HepG2 (cell line): ENCODE measurements at regions not wholly inside any gene's neighbourhood (a gene's known extent, or its start where the extent isn't known, plus 50 kb on each side); places are given as distances from the start of the nearest gene placed in this dataset.

ENCODE experiments used
- ATAC-seq: fragments of 200-7000 bp; cut with Tn5 transposase; 3 replicates; pipeline ENCODE4 v1.9.1; 2020; ENCODE audit warnings: mild to moderate bottlenecking, moderate library complexity
- BruUV-seq: library from RNA; stranded (reverse); fragments of 400-500 nt; replicated peaks from 2 replicates; lab custom pipeline; 2021; lab: Mats Ljungman, UMichigan
- CTCF ChIA-PET: fragments of 300-600 bp; formaldehyde crosslinking; extraction: SDS; loops from one replicate; lab custom pipeline; 2021; ENCODE audit warnings: low total read pairs, inconsistent platforms, low intra/inter-chr PET ratio; lab: Yijun Ruan, JAX
- POLR2A ChIA-PET: fragments of 350-600 bp; sonication (Branson Sonifier 250); formaldehyde crosslinking; loops from one replicate; lab custom pipeline; 2020; ENCODE audit warnings: antibody characterized with exemption, inconsistent platforms; lab: Yijun Ruan, JAX
- DNase-seq: peaks from one replicate; pipeline ENCODE4 v3.0.0-alpha.2; 2015; ENCODE audit warnings: low spot score
- FAIRE-seq: peaks from 3 replicates; lab custom pipeline; 2011; peaks lifted over from hg19 to GRCh38; lab: Jason Lieb, UNC
- H2AFZ ChIP-seq: one replicate; pipeline ENCODE4 v1.6.1; 2011; ENCODE audit warnings: low read length, inconsistent platforms
- H3K27ac ChIP-seq: fragments of 300-600 bp; 3 replicates; pipeline ENCODE4 v1.8.0; 2011; ENCODE audit warnings: mixed run types, mild to moderate bottlenecking, mixed read lengths, low read length, inconsistent platforms; ENCODE audit not compliant: insufficient read depth; ENCODE audit errors: extremely low read length
- H3K27me3 ChIP-seq, 2 experiments: fragments of 200-600 bp in 1 of 2; 2 replicates in 1 of 2; 3 replicates in 1 of 2; pipeline versions ENCODE4 v1.6.0 to v1.8.0; 2011; ENCODE audit warnings: low read length in 2 of 2, mild to moderate bottlenecking in 2 of 2, moderate library complexity in 2 of 2, inconsistent platforms in 1 of 2; ENCODE audit not compliant: insufficient read depth in 2 of 2, control insufficient read depth in 1 of 2
- H3K36me3 ChIP-seq, 2 experiments: fragments of 200-600 bp in 1 of 2; replicated peaks in 1 of 2; 2 replicates in 1 of 2; 3 replicates in 1 of 2; pipeline versions ENCODE4 v1.5.1 to v1.8.0; 2011; ENCODE audit warnings: low read length in 2 of 2, inconsistent platforms in 1 of 2; ENCODE audit not compliant: insufficient read depth in 2 of 2, control insufficient read depth in 1 of 2
- H3K4me1 ChIP-seq: 2 replicates; pipeline ENCODE4 v1.5.1; 2012; ENCODE audit warnings: low read length, inconsistent platforms; ENCODE audit not compliant: insufficient read depth
- H3K4me2 ChIP-seq: 2 replicates; pipeline ENCODE4 v1.6.0; 2011; ENCODE audit warnings: low read depth, low read length, inconsistent platforms
- H3K4me3 ChIP-seq, 3 experiments: fragments of 200-600 bp in 1 of 3; sonication (generic), shearing (Covaris generic) in 1 of 3; replicated peaks in 1 of 3; 2 replicates each; pipeline ENCODE4 v1.5.1; 2011 to 2016; ENCODE audit warnings: low read length in 3 of 3, inconsistent platforms in 2 of 3, low read depth in 2 of 3, mild to moderate bottlenecking in 2 of 3, control low read depth in 1 of 3, mixed read lengths in 1 of 3; ENCODE audit not compliant: insufficient read depth in 1 of 3
- H3K79me2 ChIP-seq: one replicate; pipeline ENCODE4 v1.6.1; 2011; ENCODE audit warnings: low read length, inconsistent platforms; ENCODE audit not compliant: insufficient read depth
- H3K9ac ChIP-seq: 2 replicates; pipeline ENCODE4 v1.6.0; 2011; ENCODE audit warnings: mild to moderate bottlenecking, low read depth, low read length, inconsistent platforms; ENCODE audit not compliant: insufficient read depth
- H3K9me3 ChIP-seq: 2 replicates; pipeline ENCODE4 v1.5.1; 2012; ENCODE audit warnings: mild to moderate bottlenecking, low read length
- H4K20me1 ChIP-seq: 2 replicates; pipeline ENCODE4 v1.6.0; 2011; ENCODE audit warnings: inconsistent platforms, mild to moderate bottlenecking, low read length, moderate library complexity; ENCODE audit not compliant: insufficient read depth
- ADNP ChIP-seq: sonication (generic); formaldehyde crosslinking; IDR thresholded peaks from 2 replicates; pipeline ENCODE4 v1.4.0; 2020; ENCODE audit warnings: missing genetic modification reagents
- ATF3 ChIP-seq: sonication (generic); formaldehyde crosslinking; IDR thresholded peaks from 2 replicates; pipeline ENCODE4 v1.4.0; 2020; ENCODE audit warnings: missing genetic modification reagents
- GLI4 ChIP-seq: sonication (generic); formaldehyde crosslinking; IDR thresholded peaks from 2 replicates; pipeline ENCODE4 v1.5.1; 2020; ENCODE audit warnings: missing genetic modification reagents, mild to moderate bottlenecking, moderate library complexity, borderline replicate concordance
- MAFF ChIP-seq: IDR thresholded peaks from 2 replicates; pipeline ENCODE4 v1.6.1; 2011; ENCODE audit warnings: low read depth, low read length, improper control_type of control experiment
- MAFK ChIP-seq, 2 experiments: IDR thresholded peaks in 1 of 2; conservative IDR thresholded peaks in 1 of 2; 2 replicates each; pipeline ENCODE4 v1.6.1; 2011; ENCODE audit warnings: improper control_type of control experiment in 2 of 2, low read length in 2 of 2
- NFE2L1 ChIP-seq: sonication (generic); formaldehyde crosslinking; IDR thresholded peaks from 2 replicates; pipeline ENCODE4 v1.4.0; 2020; ENCODE audit warnings: missing genetic modification reagents, mild to moderate bottlenecking, borderline replicate concordance
- TMF1 ChIP-seq: sonication (generic); formaldehyde crosslinking; IDR thresholded peaks from 2 replicates; pipeline ENCODE4 v1.8.1; 2022; ENCODE audit warnings: low read depth, missing genetic modification reagents
- YEATS2 ChIP-seq: sonication (generic); formaldehyde crosslinking; IDR thresholded peaks from 2 replicates; pipeline ENCODE4 v1.4.0; 2020; ENCODE audit warnings: missing genetic modification reagents, borderline replicate concordance
- ZNF160 ChIP-seq: sonication (generic); formaldehyde crosslinking; IDR thresholded peaks from 2 replicates; pipeline ENCODE4 v1.8.0; 2022; ENCODE audit warnings: mild to moderate bottlenecking, inconsistent platforms, missing genetic modification reagents
- ZNF414 ChIP-seq: sonication (generic); formaldehyde crosslinking; IDR thresholded peaks from 2 replicates; pipeline ENCODE4 v1.5.0; 2020; ENCODE audit warnings: missing genetic modification reagents
- ZNF616 ChIP-seq: sonication (generic); formaldehyde crosslinking; IDR thresholded peaks from 2 replicates; pipeline ENCODE4 v1.5.0; 2020; ENCODE audit warnings: low read depth, mild to moderate bottlenecking, missing genetic modification reagents
- ZNF746 ChIP-seq: sonication (generic); formaldehyde crosslinking; IDR thresholded peaks from 2 replicates; pipeline ENCODE4 v1.8.0; 2022; ENCODE audit warnings: mild to moderate bottlenecking, missing genetic modification reagents
- WGBS: methylation state at CpG from one replicate; pipeline ENCODE4 v1.1.6; 2017; ENCODE audit warnings: low lambda C conversion rate; 5-methylcytosine and 5-hydroxymethylcytosine counted together
- in situ Hi-C: cut with HindIII; loops from 2 replicates; pipeline ENCODE4 v1.10.0; 2017; ENCODE audit warnings: low pct_unique_long_range_greater_than_20kb; ENCODE audit not compliant: extremely low pct_ligation_motif_present
- intact Hi-C: fragments of 100-400 bp; cut with micrococcal nuclease; formaldehyde crosslinking; loops from one replicate; pipeline ENCODE4 v1.10.0; 2022; ENCODE audit not compliant: unreplicated experiment

GRCh38 chr12:87599459-87599858 lies 429.7 kb downstream of the C12orf50 start:
- POLR2A ChIA-PET = no interaction called here
- DNase-seq = no peak

GRCh38 chr12:87597114-87597513 lies 432.1 kb downstream of the C12orf50 start:
- POLR2A ChIA-PET = no interaction called here
- Histone ChIP-seq H3K27me3 (no peaks in the 10 kb centered on the region), H3K4me1 (no peaks in the 10 kb centered on the region), H4K20me1 (no peaks in the 10 kb centered on the region), H3K9me3 (peaks cover 37% of the 10 kb centered on the region), H3K79me2 (no peaks in the 10 kb centered on the region), H3K36me3 (no peaks in the 10 kb centered on the region), H3K9ac (no peak overlapping the region), H3K27ac (no peak overlapping the region), H2AFZ (no peak overlapping the region), H3K4me3 (no peak overlapping the region), H3K4me2 (no peak overlapping the region)
- DNase-seq = no peak
- in situ Hi-C loops = no loop called here
- intact Hi-C loops = no loop called here
- 0% methylated on average over 3 of the region's 3 CpGs for whole genome bisulfite sequencing
- peak in 1 of 2 experiments; percentile 61; a peak in 2 of 4 replicates for TF ChIP-seq MAFK (conservative IDR thresholded peaks at IDR 0.05 in 1 of 2, IDR thresholded peaks at IDR 0.05 in 1 of 2; ENCODE audit: low read length in 2 of 2)
- TF ChIP-seq NFE2L1 (CRISPR knock-in tag) = no peak
- no peak for TF ChIP-seq ZNF160
- TF ChIP-seq ADNP (CRISPR knock-in tag) = no peak
- no peak for TF ChIP-seq YEATS2 (CRISPR knock-in tag)
- TF ChIP-seq GLI4 (CRISPR knock-in tag) = no peak
- TF ChIP-seq ZNF616 (CRISPR knock-in tag) = no peak
- 0 out of 2 replicates have a peak, but pooled peaks have one; percentile 19 for TF ChIP-seq MAFF
- TF ChIP-seq ZNF414 = no peak
- no peak for ATAC-seq
- FAIRE-seq = no peak
- BruUV-seq = no TSS peak
- CTCF ChIA-PET = no interaction called here

More at GRCh38 chr12:87599459-87599858, 429.7 kb downstream of the C12orf50 start:
- in situ Hi-C loops (no loop called here), intact Hi-C loops (no loop called here)
- H3K4me2 ChIP-seq = no peak overlapping the region
- TF ChIP-seq TMF1 (CRISPR knock-in tag) (no peak), ZNF746 (CRISPR knock-in tag) (no peak), ATF3 (no peak)
- H3K4me3 ChIP-seq = no peak overlapping the region
- no TSS peak for BruUV-seq
- no peak overlapping the region for H3K9ac ChIP-seq
- no peaks in the 10 kb centered on the region for H3K27me3 ChIP-seq
- H2AFZ ChIP-seq = no peak overlapping the region
- peaks cover 44% of the 10 kb centered on the region for H3K9me3 ChIP-seq
- H4K20me1 ChIP-seq = no peaks in the 10 kb centered on the region
- no peak for FAIRE-seq
- no peak overlapping the region for H3K27ac ChIP-seq
- no peaks in the 10 kb centered on the region for H3K4me1 ChIP-seq
- 1% methylated on average over 3 of the region's 3 CpGs for WGBS
- ATAC-seq = no peak
- CTCF ChIA-PET = no interaction called here
- no peaks in the 10 kb centered on the region for H3K36me3 ChIP-seq
- H3K79me2 ChIP-seq = no peaks in the 10 kb centered on the region
